Stimulated activated CD4-positive, alpha-beta T cell treated with anti-CD3 and anti-CD28 coated beads, Interleukin-4, amount 100 ng/mL, for 1 hour (primary cell): ENCODE measurements at regions not wholly inside any gene's neighbourhood (a gene's known extent, or its start where the extent isn't known, plus 50 kb on each side); places are given as distances from the start of the nearest gene placed in this dataset.
"Not testable (repeated sequence)": the region's sequence is repeated elsewhere in the genome, so short reads cannot be mapped to it uniquely, and the experiment has no call there.

ENCODE experiments used
- DNase-seq: peaks from one replicate; pipeline ENCODE4 v3.0.0-alpha.2; 2020

GRCh38 chr4:181830404-181831035 is 412.7 kb upstream of the TENM3 start:
- DNase-seq = no peak

DNA sequence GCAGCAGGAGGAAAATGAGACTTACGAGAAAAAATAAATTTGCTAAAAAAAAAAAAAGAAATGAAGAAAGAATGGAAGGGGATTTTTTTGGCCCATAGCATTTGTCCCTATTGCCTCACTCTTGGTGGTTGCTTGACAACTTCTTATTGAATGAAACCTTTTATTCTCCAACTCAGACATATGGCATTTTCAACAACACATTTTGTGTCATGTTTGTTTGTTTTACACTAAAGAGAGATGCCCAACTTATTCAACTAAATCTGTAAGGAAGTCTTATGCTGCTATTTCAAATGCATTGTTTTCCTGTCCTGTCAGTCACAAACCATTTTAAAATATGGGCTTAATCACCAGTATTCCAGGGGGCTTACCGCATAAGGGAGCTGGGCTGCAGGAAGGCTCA is 409.1 kb upstream of the TENM3 start:
- no peak for DNase-seq

DNA sequence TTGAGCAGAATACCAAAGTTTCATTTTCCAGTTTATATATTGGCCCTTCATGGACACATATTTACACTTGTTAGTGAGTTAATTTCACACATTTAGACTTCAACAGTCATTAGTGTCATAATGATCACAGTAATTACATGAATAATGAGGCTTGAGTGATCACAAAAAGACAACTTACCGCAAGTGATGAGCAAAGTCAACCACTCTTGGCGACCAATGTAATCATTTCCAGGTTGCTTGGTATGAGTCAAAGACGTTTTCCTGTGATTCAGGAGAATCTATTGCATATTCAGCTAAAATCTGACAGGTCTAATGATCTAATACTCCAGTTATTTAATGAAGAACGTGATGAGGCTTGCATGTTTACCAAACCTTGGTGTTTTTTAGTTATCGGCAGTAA is 407.9 kb upstream of the TENM3 start:
- no peak for DNase-seq

DNA sequence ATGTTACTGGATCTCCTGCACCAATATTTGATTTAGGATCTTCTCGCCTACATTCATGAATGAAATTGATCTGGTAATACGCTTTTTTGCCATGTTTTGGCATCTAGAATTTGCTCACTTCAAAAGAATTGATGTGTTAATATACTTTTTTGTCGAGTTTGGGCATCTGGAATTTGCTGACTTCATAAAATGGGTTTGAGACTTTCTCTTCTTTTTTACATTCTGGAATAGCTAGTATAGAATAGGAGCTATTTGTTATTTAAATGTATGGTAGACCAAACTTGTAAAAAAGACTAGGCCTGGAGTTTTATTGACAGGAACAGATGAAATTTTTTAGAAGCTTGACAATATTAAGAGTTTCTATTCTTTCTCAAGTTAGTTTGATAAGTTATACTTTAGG is 404.9 kb upstream of the TENM3 start:
- no peak for DNase-seq

DNA sequence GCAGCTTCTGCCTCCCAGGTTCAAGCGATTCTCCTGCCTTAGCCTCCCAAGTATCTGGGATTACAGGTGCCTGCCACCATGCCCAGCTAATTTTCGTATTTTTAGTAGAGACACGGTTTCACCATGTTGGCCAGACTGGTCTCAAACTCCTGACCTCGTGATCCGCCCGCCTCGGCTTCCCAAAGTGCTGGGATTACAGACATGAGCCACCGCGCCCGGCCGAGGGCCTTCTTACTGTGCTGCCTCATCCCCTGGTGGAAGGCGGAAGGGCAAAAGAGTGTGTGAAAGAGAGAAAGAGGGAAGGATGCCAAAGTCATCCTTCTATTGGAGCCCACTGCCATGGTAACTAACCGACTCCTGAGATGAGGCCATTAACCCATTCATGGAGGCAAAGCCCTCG is 399.4 kb upstream of the TENM3 start:
- DNase-seq = not testable (repeated sequence)

DNA sequence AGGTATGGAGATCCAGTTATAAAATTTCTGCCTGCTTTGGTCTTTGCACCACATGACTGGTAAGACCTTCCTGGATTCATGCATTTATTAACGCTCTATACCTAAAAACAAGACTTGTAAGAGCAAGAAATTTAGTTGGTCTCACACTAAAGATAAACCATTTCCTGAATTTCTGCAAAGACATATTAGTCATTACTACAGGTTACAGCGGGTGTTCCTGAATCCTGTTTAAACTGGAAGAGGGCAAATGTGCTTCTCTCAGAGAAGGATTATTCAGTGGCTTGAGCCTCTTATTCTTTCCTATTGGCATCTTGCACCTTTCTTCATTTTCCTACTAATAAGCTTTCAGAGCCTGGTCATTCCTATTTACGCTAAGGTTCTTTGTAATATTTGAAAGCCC is 397.6 kb upstream of the TENM3 start:
- DNase-seq = no peak

- no peak for DNase-seq
Observed at GRCh38 chr4:181846934-181847333, 396.3 kb upstream of the TENM3 start.

DNA sequence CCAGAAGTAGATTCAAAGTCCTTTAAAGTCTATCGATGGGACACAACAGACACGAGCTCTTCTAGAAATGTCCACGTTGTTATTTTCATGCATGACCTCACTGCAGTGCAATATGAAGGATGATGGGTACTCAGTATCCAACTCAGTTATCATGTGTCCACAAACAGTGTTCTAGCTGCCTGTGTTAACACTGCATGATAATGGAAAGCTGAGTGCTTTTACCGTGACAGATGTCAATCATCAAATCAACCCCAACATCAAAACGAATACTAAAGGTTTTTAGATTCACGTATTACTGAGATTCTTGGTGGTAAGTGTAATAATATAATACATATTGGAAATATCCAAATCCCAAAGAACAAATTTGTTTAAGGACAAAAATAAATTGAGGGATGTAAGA is 394.8 kb upstream of the TENM3 start:
- DNase-seq = no peak

DNA sequence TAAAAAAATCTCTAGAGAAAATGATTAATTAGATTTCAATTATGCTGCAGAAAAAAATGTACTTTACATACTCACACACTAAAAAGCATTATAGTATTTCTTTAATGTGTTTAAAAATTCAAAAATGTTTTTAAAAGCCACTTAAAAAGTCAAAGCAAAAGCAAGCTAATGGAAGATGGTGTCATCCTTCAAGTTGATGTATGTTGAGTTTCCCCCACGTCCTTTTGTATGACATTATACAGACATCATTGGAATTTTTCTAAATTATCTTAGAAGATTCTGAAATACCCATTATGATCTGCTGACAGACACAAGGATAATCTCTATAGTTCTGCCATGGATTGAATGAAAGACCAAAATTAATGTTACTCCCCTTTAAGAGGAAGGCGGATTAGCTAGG is 393.7 kb upstream of the TENM3 start:
- no peak for DNase-seq

GRCh38 chr4:181853881-181854511 is 389.2 kb upstream of the TENM3 start:
- no peak for DNase-seq

GRCh38 chr4:181855307-181855706 is 387.9 kb upstream of the TENM3 start:
- no peak for DNase-seq

- not testable (repeated sequence) for DNase-seq
Observed at GRCh38 chr4:181857471-181857870, 385.7 kb upstream of the TENM3 start.

GRCh38 chr4:181858741-181859140 is 384.5 kb upstream of the TENM3 start:
- DNase-seq = no peak

GRCh38 chr4:181859439-181859838 is 383.8 kb upstream of the TENM3 start:
- no peak for DNase-seq

DNA sequence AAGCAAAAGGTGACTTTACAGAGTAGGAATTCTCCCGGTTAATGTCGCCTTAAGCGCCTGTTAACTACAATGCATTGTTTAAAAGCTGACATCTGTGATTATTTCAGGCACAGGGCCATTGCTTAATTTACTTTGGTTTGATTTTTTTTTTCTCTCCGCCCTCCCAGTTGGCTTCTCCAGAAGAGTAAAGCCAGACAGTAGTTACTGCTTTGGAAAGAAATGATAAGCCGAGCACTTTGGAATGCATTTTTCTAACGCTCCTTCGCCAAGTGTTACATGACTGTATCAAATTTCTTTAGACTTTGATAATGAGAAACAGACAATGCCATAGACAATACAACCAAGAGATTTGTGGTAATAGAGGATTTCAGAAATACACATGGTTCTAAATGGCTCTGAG is 383.0 kb upstream of the TENM3 start:
- no peak for DNase-seq

GRCh38 chr4:181860668-181861067 is 382.5 kb upstream of the TENM3 start:
- DNase-seq = no peak

- DNase-seq = no peak
Observed at GRCh38 chr4:181863856-181864255, 379.3 kb upstream of the TENM3 start.

- DNase-seq = no peak
Observed at GRCh38 chr4:181870326-181870725, 372.9 kb upstream of the TENM3 start.

GRCh38 chr4:181874602-181875001 is 368.6 kb upstream of the TENM3 start:
- DNase-seq = no peak

- DNase-seq = no peak
Observed at GRCh38 chr4:181877329-181877848, 365.8 kb upstream of the TENM3 start.

GRCh38 chr4:181890031-181890430 is 353.2 kb upstream of the TENM3 start:
- no peak for DNase-seq

DNA sequence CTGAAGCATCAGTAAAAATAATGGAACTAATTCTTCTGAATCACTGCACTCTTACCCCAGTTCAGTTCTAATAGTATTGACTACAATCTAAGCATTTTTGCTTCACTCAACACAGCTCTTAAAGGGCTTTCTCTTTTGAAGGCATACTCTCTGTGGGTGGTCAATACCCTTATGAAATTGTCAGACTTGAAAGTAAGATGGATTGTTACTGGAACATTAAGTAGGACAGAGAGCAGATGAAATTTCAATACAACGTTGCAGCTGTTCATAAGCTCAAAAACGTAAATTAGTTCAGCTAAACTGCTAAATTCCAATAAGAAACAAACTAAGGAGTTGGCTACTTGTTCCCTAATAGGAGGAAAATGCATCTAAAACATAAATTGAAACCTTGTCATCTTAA is 352.3 kb upstream of the TENM3 start:
- no peak for DNase-seq

DNA sequence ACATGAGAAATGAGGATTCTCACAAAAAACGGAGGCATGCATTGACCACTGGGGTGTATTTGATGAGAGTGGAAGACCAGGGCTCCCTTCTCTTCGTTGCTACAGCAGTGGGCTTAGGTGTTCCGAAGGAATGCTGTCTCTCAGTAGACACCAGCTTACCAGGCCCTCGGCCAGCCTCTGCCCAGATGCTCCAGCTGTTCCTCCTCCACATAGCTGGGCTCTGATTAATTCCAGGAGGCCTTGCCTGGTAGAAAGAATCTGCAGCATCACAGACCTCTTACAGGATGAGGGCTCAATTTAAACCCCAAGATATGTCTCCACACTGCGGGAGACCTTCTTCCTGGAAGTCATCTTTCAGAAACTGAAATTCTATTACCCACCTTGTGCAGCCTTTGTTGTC is 346.6 kb upstream of the TENM3 start:
- DNase-seq = no peak

GRCh38 chr4:181897935-181898334 is 345.3 kb upstream of the TENM3 start:
- DNase-seq = no peak

DNA sequence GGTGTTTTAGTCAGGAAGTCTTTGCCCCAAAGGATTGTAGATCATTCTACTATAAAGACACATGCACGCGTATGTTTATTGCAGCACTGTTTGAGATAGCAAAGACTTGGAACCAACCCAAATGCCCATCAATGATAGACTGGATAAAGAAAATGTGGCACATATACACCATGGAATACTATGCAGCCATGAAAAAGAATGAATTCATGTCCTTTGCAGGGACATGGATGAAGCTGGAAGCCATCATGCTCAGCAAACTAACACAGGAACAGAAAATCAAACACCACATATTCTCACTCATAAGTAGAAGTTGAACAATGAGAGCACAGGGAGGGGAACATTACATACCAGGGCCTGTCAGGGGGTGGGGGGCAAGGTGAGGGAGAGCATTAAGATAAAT is 340.8 kb upstream of the TENM3 start:
- DNase-seq = not testable (repeated sequence)
